GM18907 (cell line): ENCODE measurements at regions not wholly inside any gene's neighbourhood (a gene's known extent, or its start where the extent isn't known, plus 50 kb on each side); places are given as distances from the start of the nearest gene placed in this dataset.
"Not testable (repeated sequence)": the region's sequence is repeated elsewhere in the genome, so short reads cannot be mapped to it uniquely, and the experiment has no call there.

Source experiments
- ATAC-seq: cut with Tn5 transposase; IDR thresholded peaks from one replicate; pipeline ENCODE4 v1.9.1; 2021; ENCODE audit warnings: mild to moderate bottlenecking, moderate library complexity; ENCODE audit not compliant: unreplicated experiment

DNA sequence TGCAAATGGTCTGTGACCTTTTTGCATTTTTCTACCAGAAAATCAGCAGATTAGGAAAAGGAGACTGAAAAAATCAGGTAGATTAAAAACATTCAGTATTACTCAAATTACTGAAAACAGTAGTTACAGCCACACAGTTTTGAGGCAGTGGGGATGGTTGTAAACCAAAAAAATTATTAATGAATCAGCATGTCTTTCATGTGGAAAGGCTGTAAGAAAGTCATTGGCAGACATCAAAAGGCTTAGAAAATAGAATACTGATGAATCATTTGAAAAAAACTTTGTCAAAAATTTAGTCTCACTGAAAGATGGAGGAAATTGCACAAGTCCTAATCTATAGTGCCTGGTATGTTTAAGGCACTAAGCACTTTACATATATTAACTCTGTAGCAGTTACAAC lies 133.9 kb upstream of the GCFC2 start:
- ATAC-seq: no peak

DNA sequence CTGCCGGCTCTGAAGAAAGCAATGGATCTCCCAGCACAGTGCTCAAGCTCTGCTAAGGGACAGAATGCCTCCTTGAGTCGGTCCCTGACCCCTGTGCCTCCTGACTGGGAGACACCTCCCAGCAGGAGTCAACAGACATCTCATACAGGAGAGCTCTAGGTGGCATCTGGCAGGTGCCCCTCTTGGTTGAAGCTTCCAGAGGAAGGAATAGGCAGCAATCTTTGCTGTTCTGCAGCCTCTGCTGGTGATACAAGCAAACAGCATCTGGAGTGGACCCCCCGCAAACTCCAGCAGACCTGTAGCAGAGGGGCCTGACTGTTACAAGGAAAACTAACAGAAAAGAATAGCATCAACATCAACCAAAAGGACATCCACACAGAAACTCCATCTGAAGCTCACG lies 123.9 kb upstream of the GCFC2 start:
- not testable (repeated sequence) for ATAC-seq

DNA sequence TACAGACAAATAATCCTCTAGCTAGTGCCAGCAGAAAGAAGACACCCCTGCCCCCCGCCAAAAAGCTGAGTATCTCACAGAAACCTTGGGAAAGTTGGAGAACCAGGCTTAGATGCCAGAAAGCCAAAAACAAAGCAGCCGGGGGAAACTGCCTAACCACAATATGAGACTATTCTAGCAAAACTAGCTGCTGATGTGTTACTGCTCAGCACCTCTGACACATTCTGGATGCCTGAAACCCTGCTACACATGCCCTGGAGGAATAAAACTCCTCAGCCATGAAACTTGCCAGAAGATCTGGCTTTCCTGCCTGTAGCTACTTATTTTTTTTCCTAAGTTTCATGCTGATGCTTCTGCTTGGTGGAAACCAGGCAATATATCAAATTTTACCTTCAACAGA lies 122.7 kb upstream of the GCFC2 start:
- no peak for ATAC-seq

DNA sequence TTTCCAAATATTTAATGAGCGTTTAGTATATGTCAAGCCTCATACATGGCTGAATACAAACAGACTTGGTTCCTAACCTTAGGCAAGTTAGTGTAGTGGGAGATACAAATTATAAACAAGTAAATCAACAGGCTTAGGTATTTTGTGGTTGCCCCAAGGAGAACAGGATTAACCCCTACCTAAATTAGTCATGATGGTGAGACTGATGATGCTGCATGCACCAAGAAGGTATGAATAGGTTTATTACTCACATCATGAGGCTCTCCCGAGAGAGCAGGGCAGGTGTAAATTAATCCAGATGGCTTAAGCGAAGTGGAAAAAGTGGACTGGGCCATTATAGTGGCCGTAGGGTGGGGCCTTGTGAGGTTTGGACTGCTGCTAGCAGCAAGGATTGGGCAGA lies 118.1 kb upstream of the GCFC2 start:
- no peak for ATAC-seq

DNA sequence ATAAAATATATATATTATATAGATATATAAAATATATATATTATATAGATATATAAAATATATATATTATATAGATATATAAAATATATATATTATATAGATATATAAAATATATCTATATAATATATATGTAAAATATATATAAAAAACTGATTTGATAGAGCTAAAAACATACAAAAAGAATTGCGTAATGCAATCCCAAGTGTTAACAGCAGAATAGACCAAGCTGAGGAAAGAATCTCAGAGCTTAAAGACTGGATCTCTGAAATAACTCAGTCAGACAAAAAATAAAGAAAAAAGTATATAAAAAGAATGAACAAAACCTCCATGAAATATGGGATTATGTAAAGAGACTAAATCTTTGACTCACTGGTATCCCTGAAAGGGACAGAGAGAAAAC lies 112.8 kb upstream of the GCFC2 start:
- not testable (repeated sequence) for ATAC-seq

DNA sequence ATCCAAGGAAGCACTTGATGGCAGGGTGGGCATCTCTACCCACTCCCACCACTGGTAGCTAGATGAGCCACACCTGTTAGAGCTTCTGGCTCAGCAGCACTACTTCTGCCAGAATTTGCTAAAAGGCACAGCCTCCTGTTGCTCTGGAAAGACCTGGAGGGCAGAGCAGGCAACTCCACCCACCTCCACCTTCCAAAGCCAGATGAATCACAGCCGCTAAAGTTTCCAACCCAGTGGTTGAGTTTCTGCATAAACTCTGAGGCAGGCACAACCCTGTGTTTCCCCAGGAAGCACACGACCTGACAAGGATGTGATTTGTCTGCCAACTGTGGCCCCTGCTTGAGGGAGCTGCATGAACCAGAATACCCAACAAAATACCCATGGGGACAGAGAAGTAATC lies 111.6 kb upstream of the GCFC2 start:
- no peak for ATAC-seq

DNA sequence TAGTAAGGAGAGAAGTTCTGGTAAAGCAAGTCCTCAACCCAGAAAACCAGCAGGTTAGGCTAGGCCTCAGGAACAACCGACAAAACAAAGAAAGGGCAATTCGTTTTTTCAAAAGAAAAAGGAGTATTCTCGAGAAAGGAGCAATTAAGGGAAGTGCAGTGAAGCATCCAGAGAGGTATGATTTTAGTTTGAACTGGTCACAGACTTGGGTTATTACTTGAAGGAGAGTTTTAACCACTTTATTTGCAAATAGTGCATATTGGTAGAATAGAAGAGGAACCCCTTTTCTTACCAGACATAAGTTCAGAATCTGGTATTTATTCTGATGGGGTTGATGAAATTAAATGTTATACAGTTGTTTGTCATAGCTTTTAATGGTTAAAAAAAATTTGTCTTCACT lies 110.0 kb upstream of the GCFC2 start:
- no peak for ATAC-seq

DNA sequence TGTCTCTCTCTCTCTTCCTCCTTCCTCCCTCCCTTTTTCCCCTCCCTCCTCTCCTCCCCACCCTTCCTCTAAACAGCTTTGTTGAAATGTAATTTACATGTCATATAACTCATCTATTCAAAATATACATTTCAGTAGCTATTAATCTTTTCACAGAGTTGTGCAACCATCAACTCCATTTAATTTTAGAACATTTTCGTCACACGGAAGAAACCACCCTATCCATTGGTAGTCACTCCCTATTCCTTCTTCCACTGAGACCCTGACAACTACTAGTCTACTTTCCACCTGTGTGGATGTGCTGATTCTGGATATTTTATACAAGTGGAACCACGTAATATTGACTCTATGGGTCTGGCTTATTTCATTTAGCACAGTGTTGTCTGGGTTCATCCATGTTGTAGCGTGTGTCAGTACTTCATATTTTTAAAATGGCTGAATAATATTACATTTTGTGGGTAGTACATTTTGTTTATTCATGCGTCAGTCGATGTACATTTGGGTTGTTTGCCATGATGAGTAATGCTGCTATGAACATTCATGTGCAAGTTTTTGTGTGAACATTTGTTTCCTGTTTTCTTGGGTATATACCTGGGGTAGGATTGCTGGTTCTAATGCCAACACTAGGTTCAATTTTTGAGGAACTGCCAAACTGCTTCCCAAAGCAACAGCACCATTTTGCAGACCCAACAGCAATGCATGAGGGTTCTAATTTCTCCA lies 100.1 kb upstream of the GCFC2 start:
- no peak for ATAC-seq

DNA sequence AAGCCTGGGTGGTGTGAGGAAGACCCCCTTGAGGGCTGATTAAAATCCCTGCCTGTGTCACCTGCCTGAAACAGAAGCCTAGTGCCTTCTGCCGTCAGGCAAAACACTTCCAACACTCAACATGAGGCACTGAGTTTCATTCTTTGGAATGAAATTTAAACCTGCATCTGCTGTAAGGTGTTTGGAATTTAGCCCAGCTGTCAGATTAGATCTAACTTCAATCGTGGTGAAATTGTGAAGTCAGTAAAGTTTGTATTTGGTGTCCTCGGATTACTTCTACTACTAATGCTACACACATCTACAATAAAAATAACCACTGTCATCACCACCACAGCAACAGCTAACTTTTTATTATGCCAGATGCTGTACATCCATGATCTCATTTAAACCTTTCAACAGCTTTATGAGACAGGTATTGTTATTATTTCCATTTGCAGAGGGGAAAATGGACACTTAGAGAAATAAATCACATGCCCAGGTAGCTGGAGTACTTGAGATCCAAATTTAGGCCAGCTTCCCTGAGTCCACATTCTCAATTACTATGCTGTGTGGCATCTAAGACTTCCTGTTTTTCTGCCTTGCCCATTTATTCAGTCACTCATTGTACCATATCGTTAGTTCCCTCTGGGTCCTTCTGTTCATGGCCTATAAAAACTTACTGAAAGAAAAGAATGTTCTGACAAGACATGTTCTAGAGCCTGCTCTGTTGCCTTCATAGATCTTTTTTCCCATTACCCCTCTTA lies 98.2 kb upstream of the GCFC2 start:
- no peak for ATAC-seq

DNA sequence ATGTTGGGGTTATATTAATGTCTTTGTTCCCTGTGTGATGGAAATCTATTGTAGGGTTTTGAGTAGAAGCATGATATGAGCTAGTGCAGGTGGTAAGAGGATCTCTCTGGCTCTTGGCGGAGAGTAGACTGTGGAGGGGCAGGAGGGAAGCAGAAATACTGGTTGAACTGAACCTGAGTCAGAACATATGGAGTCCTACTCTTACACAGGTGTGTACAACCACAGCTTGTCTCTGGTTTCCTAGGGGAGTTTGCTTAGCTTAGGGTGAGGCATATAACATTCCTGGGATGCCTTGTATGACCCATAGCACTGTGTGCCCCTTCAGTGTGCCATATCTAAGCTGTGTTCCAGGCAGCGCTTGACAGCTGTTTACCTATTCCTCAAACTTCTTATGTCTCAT lies 97.3 kb upstream of the GCFC2 start:
- ATAC-seq: no peak

DNA sequence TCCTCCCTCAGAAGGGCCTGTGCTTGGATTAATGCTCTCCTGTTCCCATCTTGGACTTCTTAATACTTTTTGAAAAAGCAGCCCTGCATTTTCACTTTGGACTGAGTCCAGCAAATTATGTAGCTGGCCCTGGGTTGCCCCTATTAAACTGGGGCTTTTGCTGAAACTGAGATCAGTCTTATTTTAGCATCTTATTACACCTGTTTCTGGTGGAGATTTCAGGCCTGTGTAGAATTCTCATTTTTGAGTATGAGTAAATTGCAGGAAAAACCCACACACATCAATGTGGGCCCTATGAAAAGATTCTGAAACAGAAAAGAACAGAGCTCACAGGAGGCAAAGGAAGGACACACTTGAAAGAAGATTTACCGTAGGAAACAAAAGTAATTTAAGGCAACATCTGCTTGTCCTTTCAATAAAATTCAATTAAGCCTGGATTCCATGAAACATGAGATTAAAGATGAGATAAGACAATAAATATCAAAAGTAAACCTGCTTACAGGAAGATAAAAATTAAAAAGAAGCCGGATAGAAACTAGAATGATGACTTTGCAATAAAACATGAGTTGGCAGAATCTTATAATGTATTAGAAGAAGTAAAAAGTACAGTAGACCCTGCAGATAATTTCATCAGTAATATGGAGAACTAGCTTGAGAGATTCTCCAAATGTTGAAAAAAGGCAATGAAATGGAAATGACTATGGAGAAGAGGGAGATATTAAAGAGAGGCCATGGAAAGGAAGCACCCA lies 90.7 kb upstream of the GCFC2 start:
- ATAC-seq: peak; percentile 53

DNA sequence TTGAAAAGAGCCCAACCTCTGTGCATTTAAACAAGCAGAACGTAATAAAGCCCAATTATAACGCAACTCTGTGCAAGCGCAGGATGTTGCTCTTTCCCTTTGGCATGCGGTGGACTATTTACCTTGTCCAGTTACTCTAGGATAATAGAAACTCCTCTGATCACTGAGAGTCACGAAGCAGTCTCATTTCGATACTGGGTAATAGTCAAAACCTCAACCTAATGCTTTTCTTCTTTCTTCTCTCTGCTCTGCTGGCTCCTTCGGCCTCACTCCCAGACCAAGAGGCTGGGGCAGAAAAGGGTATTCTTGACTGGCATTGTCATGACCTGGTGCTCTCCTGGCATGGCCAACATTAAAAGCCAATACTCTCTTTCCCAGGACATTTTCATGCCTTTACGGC lies 89.7 kb upstream of the GCFC2 start:
- ATAC-seq: peak; percentile 74

DNA sequence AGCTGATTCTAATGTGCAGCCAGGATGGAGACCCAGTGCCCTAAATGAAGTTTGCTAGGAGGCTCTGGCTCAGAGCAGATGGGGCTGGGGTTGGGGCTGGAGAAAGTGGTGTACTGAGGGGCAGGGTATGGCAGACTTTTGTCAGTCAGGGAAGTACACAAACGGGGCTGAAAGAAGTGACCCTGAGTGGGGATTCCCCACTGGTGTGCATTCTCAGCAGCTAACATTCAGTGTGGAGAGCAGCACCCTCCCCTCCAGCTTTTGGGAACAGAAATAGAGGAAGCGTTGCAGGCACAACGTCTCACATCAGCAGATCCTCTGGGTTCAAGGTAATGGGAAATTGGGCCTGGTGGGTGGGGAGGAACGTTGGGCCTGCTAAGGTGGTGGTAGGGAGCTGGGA lies 89.1 kb upstream of the GCFC2 start:
- peak; percentile 56 for ATAC-seq

DNA sequence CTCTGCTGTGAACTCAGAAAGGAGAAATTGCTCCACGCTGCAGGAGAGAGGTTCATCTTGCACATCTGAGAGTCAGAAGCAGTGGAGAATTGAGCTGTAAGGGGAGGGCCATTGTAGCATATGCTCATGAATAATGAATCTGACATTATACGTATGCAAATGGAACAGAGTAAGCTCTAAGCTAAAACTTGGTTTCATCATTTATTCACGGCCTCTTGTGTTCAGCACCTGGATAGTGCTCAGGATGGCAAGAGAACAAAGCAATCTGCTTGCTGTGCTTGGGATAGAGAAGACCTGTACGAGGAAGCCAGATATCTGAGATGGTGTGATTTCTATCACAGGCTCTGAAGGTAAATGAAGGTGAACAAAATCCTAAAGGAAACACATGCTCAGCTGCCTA lies 87.9 kb upstream of the GCFC2 start:
- no peak for ATAC-seq

DNA sequence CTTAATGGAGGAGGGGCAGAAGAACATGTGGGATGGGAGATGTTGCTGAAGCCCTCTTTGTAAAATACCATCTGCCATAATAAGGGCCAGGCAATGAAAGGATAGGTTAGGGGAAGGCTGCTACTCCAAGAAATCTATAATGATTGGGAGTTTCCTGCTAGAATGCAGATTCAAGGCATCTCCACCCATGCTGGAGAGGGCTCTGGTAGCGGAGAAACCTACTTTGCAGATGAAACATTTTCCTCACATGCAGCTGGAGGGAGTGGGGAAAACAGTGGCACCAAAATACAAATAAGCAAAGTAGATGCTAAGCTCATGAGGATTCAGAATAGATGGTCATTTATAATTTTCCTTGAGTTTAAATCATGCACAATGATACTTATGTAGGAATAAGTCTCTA lies 82.3 kb upstream of the GCFC2 start:
- ATAC-seq: no peak

DNA sequence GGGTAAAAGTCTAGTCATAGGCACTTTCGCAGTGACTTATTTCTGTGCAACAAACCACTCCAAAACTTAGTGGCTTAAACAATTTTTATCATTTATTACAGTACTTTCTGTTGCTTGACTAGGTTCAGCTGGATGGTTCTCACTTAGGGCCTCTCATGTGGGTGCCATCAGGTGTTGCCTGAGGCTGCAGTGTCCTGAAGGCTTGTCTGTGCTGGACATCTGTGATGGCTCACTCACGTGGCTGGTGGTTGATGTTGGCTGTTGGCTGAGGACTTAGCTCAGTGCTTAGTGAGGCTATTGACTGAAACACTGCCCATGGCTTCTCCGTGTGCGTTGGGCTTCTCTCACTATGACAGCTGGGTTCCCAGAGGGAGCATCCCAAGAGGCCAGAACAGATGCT lies 81.4 kb upstream of the GCFC2 start:
- no peak for ATAC-seq

DNA sequence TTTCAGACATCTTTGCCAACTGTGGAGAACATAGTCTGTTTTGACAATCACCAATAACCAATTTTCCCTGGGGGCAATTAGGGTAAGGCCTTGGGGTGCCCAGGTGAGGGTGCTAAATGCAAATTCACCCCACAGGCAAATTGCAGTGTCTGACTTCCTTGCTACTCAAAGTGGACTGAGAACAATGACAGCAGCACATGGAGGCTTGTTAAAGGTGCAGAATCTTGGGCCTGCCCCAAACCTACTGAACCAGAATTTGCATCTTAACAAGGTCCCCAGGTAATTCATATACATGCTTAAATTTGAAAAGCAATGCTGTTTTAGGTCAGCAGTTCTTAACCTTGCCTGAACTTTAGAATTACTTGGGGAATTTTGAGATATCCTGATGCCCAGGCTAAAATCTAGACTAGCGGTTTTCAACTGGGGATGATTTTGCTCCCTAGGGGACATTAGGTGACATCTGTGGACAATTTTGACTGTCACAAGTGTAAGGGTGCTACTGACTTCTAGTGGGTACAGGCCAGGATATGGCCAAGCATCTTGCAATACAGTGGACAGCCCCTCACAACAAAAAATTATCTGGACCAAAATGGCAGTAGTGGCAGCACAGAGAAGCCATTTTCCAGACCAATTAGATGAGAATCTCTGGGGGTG lies 80.2 kb upstream of the GCFC2 start:
- ATAC-seq: no peak

DNA sequence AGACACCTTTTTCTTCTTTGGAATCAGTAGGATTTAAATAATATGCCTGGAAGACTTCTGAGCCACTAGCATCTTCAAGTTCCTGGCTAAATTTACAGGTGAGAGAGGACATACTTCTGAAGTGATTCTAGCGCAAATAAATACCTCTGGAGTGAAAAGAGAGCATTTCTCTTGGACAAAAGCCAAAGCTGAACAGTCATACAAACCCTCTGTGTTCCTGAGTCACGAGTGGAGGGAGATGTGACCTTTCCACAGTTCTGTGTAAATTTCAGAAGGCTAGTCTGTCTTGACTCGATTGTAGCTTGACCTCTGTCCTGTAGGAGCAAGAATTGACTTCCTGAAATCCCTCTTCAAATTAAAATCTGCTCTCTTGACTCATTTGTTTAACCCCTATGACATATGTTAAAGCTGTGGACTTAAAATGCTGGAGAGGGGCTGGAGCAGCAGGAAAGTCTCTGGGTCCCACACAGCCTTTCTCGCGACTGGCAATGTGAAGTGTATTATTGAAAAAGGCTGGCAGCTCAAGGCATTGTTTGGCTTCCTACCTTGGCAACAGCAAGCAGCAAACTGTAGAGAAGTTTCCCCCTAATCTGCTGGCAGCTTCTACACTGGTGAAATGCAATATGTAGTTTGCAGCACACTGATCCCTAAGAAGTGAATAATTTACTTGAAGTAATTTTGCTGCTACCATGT lies 79.6 kb upstream of the GCFC2 start:
- no peak for ATAC-seq

DNA sequence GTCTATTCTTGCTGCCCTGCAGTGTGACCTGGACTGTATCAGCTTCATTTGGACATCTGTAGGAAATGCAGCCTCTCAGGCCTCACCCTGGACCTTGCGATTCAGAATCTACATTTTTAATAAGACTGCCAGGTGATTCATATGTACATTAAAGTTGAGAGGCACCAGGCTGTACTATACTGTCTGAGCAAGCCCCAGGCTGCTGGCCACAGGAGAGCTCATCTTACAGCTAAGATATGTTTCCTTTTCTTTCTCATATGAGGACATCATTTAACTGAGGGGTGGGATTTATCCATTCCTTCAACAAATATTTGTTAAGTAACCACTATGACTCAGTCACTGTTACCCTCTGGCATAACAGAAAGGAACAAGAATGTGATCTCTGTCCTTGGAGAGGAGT lies 78.2 kb upstream of the GCFC2 start:
- ATAC-seq: no peak

DNA sequence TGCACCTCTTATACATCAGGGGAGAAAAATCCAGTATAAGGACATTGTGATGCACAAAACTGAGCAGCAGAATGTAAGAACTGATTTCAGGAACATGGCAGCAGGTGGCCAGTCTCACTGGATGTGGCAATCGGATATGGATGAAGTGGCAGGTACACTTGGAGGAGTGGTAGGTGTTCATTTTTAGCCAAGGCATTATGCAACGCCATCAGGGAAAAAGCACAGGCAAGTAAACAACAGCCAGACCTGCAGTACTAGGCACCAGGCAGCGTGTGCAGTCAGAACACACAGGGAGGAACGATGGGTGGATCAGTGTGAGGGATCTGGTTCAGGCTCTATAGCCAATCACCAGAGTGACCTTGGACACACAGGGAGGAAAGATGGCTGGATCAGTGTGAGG lies 77.4 kb upstream of the GCFC2 start:
- no peak for ATAC-seq
